GM12878 (cell line): ENCODE measurements at regions not wholly inside any gene's neighbourhood (a gene's known extent, or its start where the extent isn't known, plus 50 kb on each side); places are given as distances from the start of the nearest gene placed in this dataset.

Experiments
- ATAC-seq: fragments of 200-7000 bp; cut with Tn5 transposase; 3 replicates; pipeline ENCODE4 v1.9.1; 2020; ENCODE audit warnings: mild to moderate bottlenecking, moderate library complexity
- BruUV-seq: library from RNA; stranded (reverse); fragments of 400-500 nt; replicated peaks from 2 replicates; lab custom pipeline; 2021; lab: Mats Ljungman, UMichigan
- CTCF ChIA-PET: fragments of 300-600 bp; sonication (Branson Sonifier 250); formaldehyde crosslinking; extraction: SDS; loops from one replicate; lab custom pipeline; 2021; ENCODE audit warnings: inconsistent platforms; lab: Yijun Ruan, JAX
- POLR2A ChIA-PET: fragments of 350-600 bp; formaldehyde crosslinking; extraction: SDS; loops from one replicate; lab custom pipeline; 2021; ENCODE audit warnings: inconsistent platforms; lab: Charles Lee
- RAD21 ChIA-PET: fragments of 300-600 bp; sonication (Branson Sonifier 250); formaldehyde crosslinking; loops from one replicate; lab custom pipeline; 2023; ENCODE audit warnings: antibody characterized with exemption; ENCODE audit not compliant: unreplicated experiment; lab: Charles Lee
- SMC1A ChIA-PET: fragments of 300-600 bp; sonication (Branson Sonifier 250); formaldehyde crosslinking; loops from one replicate; lab custom pipeline; 2023; ENCODE audit not compliant: unreplicated experiment, uncharacterized antibody; lab: Charles Lee
- DNase-seq: peaks from one replicate; pipeline ENCODE4 v3.0.0-alpha.2; 2011; ENCODE audit warnings: low read depth, low spot score
- FAIRE-seq: peaks from 3 replicates; lab custom pipeline; 2011; peaks lifted over from hg19 to GRCh38; lab: Jason Lieb, UNC
- H2AFZ ChIP-seq: 2 replicates; pipeline ENCODE4 v1.6.0; 2011; ENCODE audit warnings: low read depth, low read length, control low read depth; ENCODE audit not compliant: control insufficient read depth
- H3K27ac ChIP-seq: 2 replicates; pipeline ENCODE4 v1.5.1; 2011; ENCODE audit warnings: control low read depth; ENCODE audit not compliant: control insufficient read depth, insufficient read depth
- H3K27me3 ChIP-seq, 2 experiments: replicated peaks in 1 of 2; 2 replicates each; pipeline versions ENCODE4 v1.6.0 to v1.6.1; 2011; ENCODE audit warnings: low read length in 1 of 2; ENCODE audit not compliant: control insufficient read depth in 2 of 2, insufficient read depth in 2 of 2
- H3K36me3 ChIP-seq, 2 experiments: 2 replicates each; pipeline ENCODE4 v1.5.1; 2011; ENCODE audit warnings: low read length in 1 of 2; ENCODE audit not compliant: control insufficient read depth in 2 of 2, insufficient read depth in 2 of 2
- H3K4me1 ChIP-seq: 2 replicates; pipeline ENCODE4 v1.6.1; 2011; ENCODE audit warnings: mild to moderate bottlenecking, low read length, moderate library complexity, mixed read lengths; ENCODE audit not compliant: control insufficient read depth, insufficient read depth
- H3K4me2 ChIP-seq: 2 replicates; pipeline ENCODE4 v1.6.0; 2011; ENCODE audit warnings: control low read depth; ENCODE audit not compliant: control insufficient read depth, insufficient read depth
- H3K4me3 ChIP-seq: fragments of 200-600 bp; sonication (generic); 2 replicates; pipeline ENCODE4 v1.5.1; 2016
- H3K79me2 ChIP-seq: 2 replicates; pipeline ENCODE4 v1.6.0; 2011; ENCODE audit warnings: low read length; ENCODE audit not compliant: control insufficient read depth, insufficient read depth
- H3K9ac ChIP-seq: 2 replicates; pipeline ENCODE4 v1.8.0; 2011; ENCODE audit warnings: low read length, control low read depth, mixed read lengths; ENCODE audit not compliant: control insufficient read depth, insufficient read depth
- H3K9me3 ChIP-seq: replicated peaks from 3 replicates; pipeline ENCODE4 v1.5.1; 2011; ENCODE audit warnings: mild to moderate bottlenecking, low read length; ENCODE audit not compliant: control insufficient read depth, insufficient read depth
- H4K20me1 ChIP-seq: 2 replicates; pipeline ENCODE4 v1.6.0; 2011; ENCODE audit not compliant: control insufficient read depth, insufficient read depth
- BRCA1 ChIP-seq: IDR thresholded peaks from 2 replicates; pipeline ENCODE4 v1.6.1; 2011; ENCODE audit warnings: low read depth, low read length, improper control_type of control experiment
- CBX5 ChIP-seq: sonication (generic); IDR thresholded peaks from 2 replicates; pipeline ENCODE4 v1.6.1; 2016; ENCODE audit warnings: low read depth, moderate library complexity, mild to moderate bottlenecking, inconsistent platforms
- CHD4 ChIP-seq: fragments of 200-600 bp; sonication (generic); IDR thresholded peaks from 2 replicates; pipeline ENCODE4 v1.6.1; 2016; ENCODE audit warnings: mild to moderate bottlenecking
- EGR1 ChIP-seq, 2 experiments: IDR thresholded peaks; 1 replicate in 1 of 2; 2 replicates in 1 of 2; pipeline ENCODE4 v1.6.1; 2011 to 2012; ENCODE audit warnings: low read depth in 2 of 2, low read length in 2 of 2, borderline replicate concordance in 1 of 2, mild to moderate bottlenecking in 1 of 2, moderate library complexity in 1 of 2
- NR2C1 ChIP-seq: fragments of 450-650 bp; IDR thresholded peaks from 2 replicates; pipeline ENCODE4 v1.6.1; 2017; ENCODE audit warnings: antibody characterized with exemption, mild to moderate bottlenecking, moderate library complexity
- NR2F1 ChIP-seq: fragments of 450-650 bp; conservative IDR thresholded peaks from 2 replicates; pipeline ENCODE4 v1.6.1; 2017; ENCODE audit warnings: mild to moderate bottlenecking
- TCF12 ChIP-seq: IDR thresholded peaks from 2 replicates; pipeline ENCODE4 v1.6.1; 2011; ENCODE audit warnings: low read depth, mild to moderate bottlenecking, low read length
- YY1 ChIP-seq: IDR thresholded peaks from 2 replicates; pipeline ENCODE4 v1.6.1; 2011; ENCODE audit warnings: low read depth, mild to moderate bottlenecking, low read length
- ZBTB11 ChIP-seq: fragments of 450-650 bp; formaldehyde crosslinking; IDR thresholded peaks from 2 replicates; pipeline ENCODE4 v1.5.0; 2022; ENCODE audit warnings: mild to moderate bottlenecking, missing genetic modification characterization
- whole genome bisulfite sequencing: methylation state at CpG from one replicate; pipeline ENCODE4 v1.1.6; 2016; ENCODE audit warnings: low lambda C conversion rate; ENCODE audit not compliant: insufficient replicate concordance, insufficient coverage; ENCODE audit errors: missing lambda C conversion rate; 5-methylcytosine and 5-hydroxymethylcytosine counted together
- in situ Hi-C: fragments of 300-500 bp; cut with MboI; formaldehyde crosslinking; loops from 9 replicates; pipeline ENCODE4 v1.14.3; 2018; ENCODE audit warnings: mixed read lengths
- intact Hi-C: fragments of 100-400 bp; cut with micrococcal nuclease; formaldehyde crosslinking; loops from one replicate; pipeline ENCODE4 v1.14.2; 2022; ENCODE audit not compliant: unreplicated experiment

- POLR2A ChIA-PET: no interaction called here
- CTCF ChIA-PET: interaction anchor here (1.2 to 1.4 kb wide), 3 partner anchors 10 to 12 kb away, joined by 3 to 5 read pairs (median 4); no protein-coding TSS in a partner anchor
- FAIRE-seq: no peak
- in situ Hi-C loops: no loop called here
- H3K27me3 ChIP-seq: no peaks in the 10 kb centered on the region
- H4K20me1 ChIP-seq: no peaks in the 10 kb centered on the region
- SMC1A ChIA-PET: interaction anchor here (0.5 to 0.9 kb wide), 2 partner anchors 13 to 32 kb away, joined by 3 read pairs; no protein-coding TSS in a partner anchor
- no peak overlapping the region for H3K27ac ChIP-seq
- H3K36me3 ChIP-seq: no peaks in the 10 kb centered on the region
- H3K9me3 ChIP-seq: no peaks in the 10 kb centered on the region; the same call in 2 of the 3 replicates
- H3K4me1 ChIP-seq: no peaks in the 10 kb centered on the region
- ATAC-seq: no peak
- RAD21 ChIA-PET: no interaction called here
- no peaks in the 10 kb centered on the region for H3K79me2 ChIP-seq
- BruUV-seq: no TSS peak
- no peak overlapping the region for H3K9ac ChIP-seq
- no peak overlapping the region for H2AFZ ChIP-seq
- TF ChIP-seq TCF12: no peak
- no peak for TF ChIP-seq EGR1 (IDR thresholded peaks at IDR 0.05; ENCODE audit: borderline replicate concordance in 1 of 2, low read depth in 2 of 2, low read length in 2 of 2)
- no peak for TF ChIP-seq YY1
- TF ChIP-seq CBX5: peak; percentile 75; the same call in 1 of the 2 replicates
- no peak for TF ChIP-seq BRCA1
- intact Hi-C loops: no loop called here
- no peak overlapping the region for H3K4me3 ChIP-seq
- DNase-seq: no peak
- no peak overlapping the region for H3K4me2 ChIP-seq
These were observed 216.1 kb upstream of the PMFBP1 start for GRCh38 chr16:72388007-72388406.

GRCh38 chr16:72384651-72385050 is 212.7 kb upstream of the PMFBP1 start:
- BruUV-seq: no TSS peak
- FAIRE-seq: no peak
- Histone ChIP-seq H3K79me2 (no peaks in the 10 kb centered on the region), H3K4me1 (no peaks in the 10 kb centered on the region), H3K4me2 (no peak overlapping the region), H3K9ac (no peak overlapping the region), H3K27me3 (no peaks in the 10 kb centered on the region), H3K4me3 (no peak overlapping the region), H3K36me3 (no peaks in the 10 kb centered on the region), H3K27ac (no peak overlapping the region), H3K9me3 (no peaks in the 10 kb centered on the region; the same call in 1 of the 3 replicates), H2AFZ (no peak overlapping the region), H4K20me1 (no peaks in the 10 kb centered on the region)
- DNase-seq: no peak
- SMC1A ChIA-PET: no interaction called here
- no peak for TF ChIP-seq NR2F1
- no peak for TF ChIP-seq ZBTB11
- no peak for TF ChIP-seq NR2C1
- no peak for TF ChIP-seq CHD4
- 97% methylated on average over 5 of the region's 5 CpGs for WGBS
- POLR2A ChIA-PET: no interaction called here
- RAD21 ChIA-PET: no interaction called here
- CTCF ChIA-PET: interaction anchor here (1.3 kb wide), 1 partner anchor 17 kb away, joined by 4 read pairs; no protein-coding TSS in a partner anchor
- no peak for ATAC-seq
- in situ Hi-C loops (no loop called here), intact Hi-C loops (no loop called here)
